MV-4-11 (cell line): ENCODE measurements at regions not wholly inside any gene's neighbourhood (a gene's known extent, or its start where the extent isn't known, plus 50 kb on each side); places are given as distances from the start of the nearest gene placed in this dataset.
"Not testable (repeated sequence)": the region's sequence is repeated elsewhere in the genome, so short reads cannot be mapped to it uniquely, and the experiment has no call there.

Experiments
- DNase-seq: peaks from one replicate; lab custom pipeline; 2025; lab: John Stamatoyannopoulos, UW

DNA sequence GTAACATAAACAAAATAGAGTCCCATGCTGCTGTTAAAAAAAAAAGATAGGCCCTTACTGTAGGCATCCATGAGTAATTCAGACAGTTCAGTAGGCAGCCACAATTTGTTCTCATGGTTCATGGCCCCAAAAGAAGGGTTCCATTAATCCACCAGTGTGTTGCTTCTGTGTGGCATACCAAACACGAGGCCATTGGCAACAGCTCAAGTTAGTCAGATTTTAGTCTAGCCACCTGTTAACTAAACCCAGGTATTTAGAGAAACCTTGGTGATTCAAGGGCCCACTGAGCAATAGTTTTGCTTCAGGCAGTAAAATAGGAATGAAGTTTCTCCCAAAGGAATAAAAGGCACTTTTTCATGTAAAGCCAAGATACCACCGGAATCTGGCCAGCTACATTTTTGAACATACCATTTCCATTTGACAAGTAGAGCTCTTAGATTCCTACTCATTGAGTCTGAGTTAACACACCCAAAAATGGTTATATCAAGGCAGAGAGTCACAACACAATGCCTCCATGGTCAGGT, 80.1 kb upstream of the SRD5A2 start:
- no peak for DNase-seq

DNA sequence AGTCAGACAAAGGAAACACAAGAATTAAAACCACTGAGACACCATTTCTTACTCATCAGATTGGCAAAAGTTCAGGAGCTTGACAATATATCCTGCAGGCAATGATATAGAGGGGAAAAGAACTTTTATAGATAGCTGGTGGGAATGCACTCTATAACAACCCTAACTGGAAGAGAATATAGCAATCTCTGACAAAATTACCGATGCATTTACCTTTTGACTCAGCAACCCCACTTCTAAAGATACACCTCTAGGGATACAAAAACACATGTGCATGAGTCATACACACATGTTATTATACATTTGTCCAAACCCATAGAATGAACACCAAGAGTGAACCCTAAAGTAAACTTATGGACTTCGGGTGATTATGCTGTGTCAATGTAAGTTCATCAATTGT, 79.4 kb upstream of the SRD5A2 start:
- no peak for DNase-seq

DNA sequence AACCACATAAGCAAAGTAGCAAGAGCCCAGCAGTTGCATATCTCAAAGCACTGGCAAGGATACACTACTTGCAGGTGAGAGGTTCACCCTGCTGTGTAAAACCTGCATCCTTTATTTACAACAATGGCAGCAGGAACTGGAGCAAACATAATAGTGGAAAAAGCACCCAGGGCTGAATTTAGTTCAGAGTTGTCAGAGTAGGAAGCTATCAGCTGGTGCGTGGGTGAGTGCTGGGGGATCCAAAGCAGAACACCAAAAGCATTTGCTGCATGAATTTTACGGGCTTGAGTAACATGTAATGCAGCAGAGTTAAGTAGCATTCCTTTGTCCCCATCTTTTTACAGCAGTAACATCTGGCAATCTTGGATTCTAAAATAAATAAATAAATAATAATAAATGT, 73.5 kb upstream of the SRD5A2 start:
- no peak for DNase-seq

DNA sequence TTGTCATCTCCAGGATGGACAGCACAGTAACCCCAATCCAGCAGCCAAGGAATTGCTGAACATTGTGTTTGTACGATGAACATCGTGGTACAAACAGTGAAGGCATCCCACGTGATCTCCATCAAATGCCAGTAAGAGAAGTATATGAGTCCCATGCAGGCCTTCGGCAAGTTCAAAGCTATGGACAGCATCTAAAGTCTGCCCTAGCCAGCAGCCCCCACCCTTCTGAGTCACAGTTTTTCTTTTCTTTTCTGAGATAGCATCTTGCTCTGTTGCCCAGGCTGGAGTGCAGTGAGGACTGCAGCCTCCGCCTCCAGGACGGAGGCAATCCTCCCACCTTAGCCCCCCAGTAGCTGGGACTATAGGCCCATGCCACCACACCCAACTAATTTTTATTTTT, 71.0 kb upstream of the SRD5A2 start:
- no peak for DNase-seq

DNA sequence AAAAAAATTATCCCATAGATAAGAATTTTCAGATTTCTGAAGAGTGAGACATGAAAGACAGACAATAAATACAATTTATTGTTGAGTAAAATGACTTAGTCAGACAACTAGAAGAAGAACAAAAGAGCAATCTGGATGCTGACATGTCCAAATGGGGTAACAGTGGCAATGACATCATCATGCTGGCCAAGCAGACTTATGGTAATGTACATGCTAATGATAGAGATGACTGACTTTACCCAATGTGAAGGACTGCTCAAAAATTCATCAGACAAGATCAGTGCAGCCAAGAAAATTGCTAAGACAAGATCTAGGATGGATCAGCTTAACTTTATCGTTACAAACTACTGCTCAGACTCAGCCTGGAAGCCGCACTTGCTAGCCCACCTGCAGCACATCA, 70.5 kb upstream of the SRD5A2 start:
- no peak for DNase-seq

DNA sequence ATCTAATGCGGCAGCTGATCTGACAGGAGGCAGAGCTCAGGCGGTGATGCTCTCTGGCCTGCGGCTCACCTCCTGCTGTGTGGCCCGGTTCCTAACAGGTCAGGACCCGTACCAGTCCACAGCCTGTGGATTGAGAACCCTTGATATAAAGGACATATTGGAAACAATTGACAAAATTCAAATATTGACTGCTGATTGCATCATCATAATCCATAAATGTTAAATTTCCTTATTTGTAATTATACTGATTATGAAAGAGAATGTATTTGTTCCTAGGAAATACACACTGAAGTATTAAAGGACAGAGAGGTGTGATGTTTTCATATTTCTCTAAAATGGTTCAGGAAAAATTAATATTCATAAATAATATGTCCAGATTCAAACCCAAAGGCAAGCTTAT, 63.8 kb upstream of the SRD5A2 start:
- DNase-seq = no peak

DNA sequence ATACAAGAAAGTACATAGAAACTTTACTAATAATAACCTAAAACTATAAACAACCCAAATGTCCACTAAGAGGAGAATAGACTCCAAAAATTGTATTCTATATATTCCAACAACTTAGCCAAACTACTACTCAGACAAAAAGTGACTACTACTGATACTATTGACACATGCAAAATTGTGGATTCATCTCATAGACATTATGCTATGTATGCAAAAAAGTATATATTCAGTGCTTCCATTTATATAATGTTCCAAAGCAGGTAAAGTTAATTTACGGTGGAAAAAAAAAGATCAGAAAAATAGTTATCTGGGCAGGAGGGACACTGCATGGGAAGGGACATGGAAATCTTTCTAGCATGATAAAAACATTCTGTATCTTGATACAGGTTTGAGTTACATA, 62.0 kb upstream of the SRD5A2 start:
- DNase-seq = no peak

DNA sequence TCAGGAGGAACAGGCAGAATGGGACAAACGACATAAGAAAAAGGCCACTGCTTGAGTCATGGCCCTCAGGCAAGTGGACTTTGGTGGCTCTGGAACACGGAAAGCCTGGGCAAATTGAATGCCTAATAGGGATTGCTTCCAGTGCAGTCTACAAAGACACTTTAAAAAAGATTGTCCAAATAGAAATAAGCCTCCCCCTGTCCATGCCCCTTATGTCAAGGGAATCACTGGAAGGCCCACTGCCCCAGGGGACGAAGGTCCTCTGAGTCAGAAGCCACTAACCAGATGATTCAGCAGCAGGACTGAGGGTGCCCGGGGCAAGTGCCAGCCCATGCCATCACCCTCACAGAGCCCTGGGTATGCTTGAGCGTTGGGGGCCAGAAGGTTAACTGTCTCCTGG, 51.5 kb upstream of the SRD5A2 start:
- DNase-seq = not testable (repeated sequence)
